ENCODE measurements at regions not wholly inside any gene's neighbourhood (a gene's known extent, or its start where the extent isn't known, plus 50 kb on each side); places are given as distances from the start of the nearest gene placed in this dataset.
A peak's percentile ranks its signal among the peaks of the same experiment; 100 is the strongest.

GRCh38 chr5:54629115-54629514, 111.6 kb downstream of the SNX18 start:
- H3K27ac Mint-ChIP-seq: no peak overlapping the region
- ATAC-seq (replicated peaks): no peak
- no peak overlapping the region for H3K4me3 Mint-ChIP-seq
- peaks cover 20 to 25% of the 10 kb centered on the region in 2 donors for H3K4me1 Mint-ChIP-seq
- DNase-seq: no peak
- no peaks in the 10 kb centered on the region for H3K27me3 Mint-ChIP-seq
- H3K36me3 Mint-ChIP-seq: peaks cover 0 to 4% of the 10 kb centered on the region in 2 donors
- H3K9me3 Mint-ChIP-seq: peaks cover 3 to 10% of the 10 kb centered on the region in 2 donors

GRCh38 chr5:54628050-54628449, 110.5 kb downstream of the SNX18 start:
- H3K4me3 Mint-ChIP-seq: no peak overlapping the region
- peaks cover 3 to 10% of the 10 kb centered on the region in 2 donors for H3K9me3 Mint-ChIP-seq
- peaks cover 0 to 4% of the 10 kb centered on the region in 2 donors for H3K36me3 Mint-ChIP-seq
- ATAC-seq (replicated peaks) (peak in 1 of 2 donors; percentile 33), DNase-seq (no peak)
- peaks cover 20 to 32% of the 10 kb centered on the region in 2 donors for H3K4me1 Mint-ChIP-seq
- no peaks in the 10 kb centered on the region for H3K27me3 Mint-ChIP-seq
- no peak overlapping the region for H3K27ac Mint-ChIP-seq

- no peak overlapping the region for H3K4me3 Mint-ChIP-seq
- ATAC-seq (replicated peaks): no peak
- no peak for DNase-seq
- H3K27ac Mint-ChIP-seq: no peak overlapping the region
- H3K36me3 Mint-ChIP-seq: peaks cover 0 to 4% of the 10 kb centered on the region in 2 donors
- H3K4me1 Mint-ChIP-seq: peaks cover 20 to 35% of the 10 kb centered on the region in 2 donors
- H3K9me3 Mint-ChIP-seq: peaks cover 3 to 10% of the 10 kb centered on the region in 2 donors
- no peaks in the 10 kb centered on the region for H3K27me3 Mint-ChIP-seq
Observed at GRCh38 chr5:54626407-54626806, 108.8 kb downstream of the SNX18 start.

GRCh38 chr5:54624805-54625568, 107.4 kb downstream of the SNX18 start:
- H3K9me3 Mint-ChIP-seq: peaks cover 2 to 6% of the 10 kb centered on the region in 2 donors
- no peak overlapping the region for H3K4me3 Mint-ChIP-seq
- peaks cover 0 to 4% of the 10 kb centered on the region in 2 donors for H3K36me3 Mint-ChIP-seq
- peak; percentile 38 to 53 for ATAC-seq (replicated peaks)
- H3K27ac Mint-ChIP-seq: no peak overlapping the region
- H3K4me1 Mint-ChIP-seq: peaks cover 25 to 41% of the 10 kb centered on the region in 2 donors
- no peak for DNase-seq
- H3K27me3 Mint-ChIP-seq: no peaks in the 10 kb centered on the region

- H3K4me3 Mint-ChIP-seq: no peak overlapping the region
- H3K27ac Mint-ChIP-seq: no peak overlapping the region
- no peaks in the 10 kb centered on the region for H3K27me3 Mint-ChIP-seq
- H3K9me3 Mint-ChIP-seq: peaks cover 3 to 7% of the 10 kb centered on the region in 2 donors
- no peak for ATAC-seq (replicated peaks)
- no peak for DNase-seq
- peaks cover 6 to 8% of the 10 kb centered on the region in 2 donors for H3K36me3 Mint-ChIP-seq
- H3K4me1 Mint-ChIP-seq: peaks cover 29 to 53% of the 10 kb centered on the region in 2 donors
Observed at GRCh38 chr5:54621709-54622108, 104.2 kb downstream of the SNX18 start.

GRCh38 chr5:54621048-54621447, 103.5 kb downstream of the SNX18 start:
- H3K4me3 Mint-ChIP-seq: no peak overlapping the region
- H3K4me1 Mint-ChIP-seq: peaks cover 27 to 53% of the 10 kb centered on the region in 2 donors
- peaks cover 3 to 7% of the 10 kb centered on the region in 2 donors for H3K9me3 Mint-ChIP-seq
- no peak overlapping the region for H3K27ac Mint-ChIP-seq
- peaks cover 6 to 8% of the 10 kb centered on the region in 2 donors for H3K36me3 Mint-ChIP-seq
- no peak for DNase-seq
- H3K27me3 Mint-ChIP-seq: no peaks in the 10 kb centered on the region
- no peak for ATAC-seq (replicated peaks)

GRCh38 chr5:54620141-54620933, 102.8 kb downstream of the SNX18 start:
- H3K27ac Mint-ChIP-seq: peak overlapping the region; percentile 63
- DNase-seq (no peak), ATAC-seq (replicated peaks) (peak; percentile 22 to 29)
- H3K4me3 Mint-ChIP-seq: no peak overlapping the region
- H3K4me1 Mint-ChIP-seq: peaks cover 30 to 57% of the 10 kb centered on the region in 2 donors
- peaks cover 3 to 7% of the 10 kb centered on the region in 2 donors for H3K9me3 Mint-ChIP-seq
- H3K36me3 Mint-ChIP-seq: peaks cover 6 to 8% of the 10 kb centered on the region in 2 donors
- no peaks in the 10 kb centered on the region for H3K27me3 Mint-ChIP-seq

GRCh38 chr5:54619731-54620130, 102.2 kb downstream of the SNX18 start:
- Mint-ChIP-seq H3K9me3 (peaks cover 3 to 7% of the 10 kb centered on the region in 2 donors), H3K27me3 (no peaks in the 10 kb centered on the region), H3K4me3 (no peak overlapping the region)

GRCh38 chr5:54616518-54617220, 99.1 kb downstream of the SNX18 start:
- H3K27me3 Mint-ChIP-seq: no peaks in the 10 kb centered on the region
- DNase-seq (no peak), ATAC-seq (replicated peaks) (no peak)
- H3K4me3 Mint-ChIP-seq: no peak overlapping the region
- peak overlapping the region; percentile 9 for H3K27ac Mint-ChIP-seq
- H3K9me3 Mint-ChIP-seq: peaks cover 3 to 7% of the 10 kb centered on the region in 2 donors
- H3K4me1 Mint-ChIP-seq: peaks cover 31 to 50% of the 10 kb centered on the region in 2 donors
- H3K36me3 Mint-ChIP-seq: peaks cover 6 to 8% of the 10 kb centered on the region in 2 donors

More at GRCh38 chr5:54619731-54620130, 102.2 kb downstream of the SNX18 start:
- H3K27ac Mint-ChIP-seq: peak overlapping the region; percentile 11
- H3K4me1 Mint-ChIP-seq: peaks cover 29 to 55% of the 10 kb centered on the region in 2 donors
- ATAC-seq (replicated peaks) (no peak), DNase-seq (no peak)
- H3K36me3 Mint-ChIP-seq: peaks cover 6 to 8% of the 10 kb centered on the region in 2 donors

- Mint-ChIP-seq H3K4me3 (no peak overlapping the region), H3K36me3 (peaks cover 6 to 8% of the 10 kb centered on the region in 2 donors), H3K27ac (no peak overlapping the region), H3K4me1 (peaks cover 35 to 56% of the 10 kb centered on the region in 2 donors), H3K27me3 (no peaks in the 10 kb centered on the region), H3K9me3 (peaks cover 3 to 7% of the 10 kb centered on the region in 2 donors)
- ATAC-seq (replicated peaks) (no peak), DNase-seq (no peak)
Observed at GRCh38 chr5:54616031-54616430, 98.5 kb downstream of the SNX18 start.

GRCh38 chr5:54615381-54615780, 97.8 kb downstream of the SNX18 start:
- ATAC-seq (replicated peaks): no peak
- peaks cover 39 to 60% of the 10 kb centered on the region in 2 donors for H3K4me1 Mint-ChIP-seq
- no peak overlapping the region for H3K4me3 Mint-ChIP-seq
- no peak for DNase-seq
- H3K27me3 Mint-ChIP-seq: no peaks in the 10 kb centered on the region
- H3K9me3 Mint-ChIP-seq: peaks cover 3 to 7% of the 10 kb centered on the region in 2 donors
- peaks cover 6 to 8% of the 10 kb centered on the region in 2 donors for H3K36me3 Mint-ChIP-seq
- H3K27ac Mint-ChIP-seq: no peak overlapping the region

- Mint-ChIP-seq H3K27me3 (no peaks in the 10 kb centered on the region), H3K27ac (no peak overlapping the region), H3K9me3 (peaks cover 6 to 8% of the 10 kb centered on the region in 2 donors), H3K36me3 (peaks cover 3 to 4% of the 10 kb centered on the region in 2 donors), H3K4me1 (peaks cover 34 to 59% of the 10 kb centered on the region in 2 donors), H3K4me3 (no peak overlapping the region)
- DNase-seq (no peak), ATAC-seq (replicated peaks) (no peak)
Observed at GRCh38 chr5:54612711-54613110, 95.2 kb downstream of the SNX18 start.

- ATAC-seq (replicated peaks) (peak; percentile 13 to 19), DNase-seq (no peak)
- H3K4me1 Mint-ChIP-seq: peaks cover 28 to 48% of the 10 kb centered on the region in 2 donors
Observed at GRCh38 chr5:54611290-54611951, 93.9 kb downstream of the SNX18 start.

More at GRCh38 chr5:54611290-54611951, 93.9 kb downstream of the SNX18 start:
- Mint-ChIP-seq H3K27ac (peak overlapping the region; percentile 68), H3K36me3 (peaks cover 3% of the 10 kb centered on the region in 2 donors), H3K27me3 (no peaks in the 10 kb centered on the region), H3K9me3 (peaks cover 6 to 8% of the 10 kb centered on the region in 2 donors), H3K4me3 (no peak overlapping the region)
